Neural progenitor cell (in vitro differentiated cells): ENCODE measurements at regions not wholly inside any gene's neighbourhood (a gene's known extent, or its start where the extent isn't known, plus 50 kb on each side); places are given as distances from the start of the nearest gene placed in this dataset.

ENCODE experiments used
- CTCF ChIP-seq: fragments of 200-600 bp; sonication (generic); IDR thresholded peaks from 2 replicates; pipeline ENCODE4 v1.5.1; 2017; ENCODE audit warnings: antibody characterized with exemption, mild to moderate bottlenecking
- EZH2 ChIP-seq: fragments of 200-600 bp; sonication (generic); IDR thresholded peaks from 2 replicates; pipeline ENCODE4 v1.6.1; 2017; ENCODE audit warnings: antibody characterized with exemption, mild to moderate bottlenecking, moderate library complexity

- no peak for TF ChIP-seq CTCF
- no peak for TF ChIP-seq EZH2
Measured at GRCh38 chr1:226806988-226807387, 63.4 kb upstream of the PSEN2 start.
